ENCODE measurements at regions not wholly inside any gene's neighbourhood (a gene's known extent, or its start where the extent isn't known, plus 50 kb on each side); places are given as distances from the start of the nearest gene placed in this dataset.
A peak's percentile ranks its signal among the peaks of the same experiment; 100 is the strongest.

DNA sequence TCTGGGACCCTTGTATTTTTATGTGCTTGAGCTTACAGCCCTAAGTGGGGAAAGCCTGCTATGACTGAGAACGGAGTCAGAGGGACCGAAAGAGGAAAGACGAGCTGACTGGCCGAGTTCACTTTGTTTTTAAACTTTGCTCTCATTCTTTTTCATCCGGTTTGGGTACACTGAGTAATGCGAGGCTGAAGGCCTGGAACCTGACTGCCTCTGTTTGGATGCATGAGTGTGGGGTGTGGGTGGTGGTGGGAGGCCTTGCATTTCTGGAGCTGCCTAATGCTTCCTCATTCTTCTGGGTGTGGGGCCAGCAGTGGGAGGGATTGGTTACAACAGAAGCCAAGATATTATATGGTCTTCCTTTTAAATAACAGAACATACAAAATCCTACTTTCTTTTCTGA lies 155.5 kb downstream of the BUB3 start:
- no peak for TF ChIP-seq CTCF (IDR thresholded peaks at IDR 0.05; ENCODE audit: insufficient read depth, low read depth, low read length)
- peak; percentile 1 for DNase-seq (ENCODE audit: low read depth)
- H3K4me3 ChIP-seq (ENCODE audit: low read depth, low read length), result no peak overlapping the region

DNA sequence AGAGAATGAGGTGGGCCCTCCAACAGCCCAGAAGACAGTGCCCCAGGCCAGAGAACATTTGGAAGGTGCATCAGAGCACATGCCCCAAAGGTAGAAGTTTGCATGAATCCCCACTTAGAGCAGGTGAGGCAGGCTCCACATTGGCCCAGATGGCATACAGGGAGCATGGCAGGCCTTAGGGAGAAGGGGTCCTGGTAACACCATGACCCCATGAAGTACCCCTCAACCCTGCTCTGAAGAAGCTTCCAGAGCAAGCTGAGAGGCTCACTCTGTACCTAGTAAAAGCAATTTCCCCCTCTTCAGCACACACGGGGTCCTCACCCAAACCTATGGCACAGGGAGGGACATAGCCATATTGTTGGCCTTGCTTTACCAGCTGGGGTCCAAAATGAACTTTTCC lies 162.6 kb downstream of the BUB3 start:
- no peak for DNase-seq (ENCODE audit: low read depth)
- no peak for TF ChIP-seq CTCF (IDR thresholded peaks at IDR 0.05; ENCODE audit: insufficient read depth, low read depth, low read length)
- H3K4me3 ChIP-seq (ENCODE audit: low read depth, low read length), result no peak overlapping the region

DNA sequence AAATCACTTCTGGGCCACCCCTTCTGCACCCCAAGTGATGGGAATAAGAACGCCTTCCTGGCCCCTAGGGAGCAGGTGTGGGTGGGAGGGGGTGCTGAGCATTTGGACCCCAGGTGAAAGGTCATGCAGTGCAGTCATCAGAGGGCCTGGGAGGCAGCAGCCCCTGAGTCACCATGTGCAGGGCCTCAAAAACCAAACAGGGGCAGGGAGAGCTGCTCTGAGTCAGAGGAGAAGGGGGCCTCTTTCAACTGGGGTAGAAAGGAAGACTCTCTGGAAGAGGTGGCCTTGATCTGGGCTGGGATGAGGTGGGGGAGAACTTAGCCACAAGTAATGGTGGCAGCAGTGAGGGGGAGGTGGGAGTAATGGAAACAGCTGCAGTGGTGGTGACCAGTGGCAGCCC lies 164.3 kb downstream of the BUB3 start:
- no peak for TF ChIP-seq CTCF (IDR thresholded peaks at IDR 0.05; ENCODE audit: insufficient read depth, low read depth, low read length)
- DNase-seq (ENCODE audit: low read depth), result no peak
- no peak overlapping the region for H3K4me3 ChIP-seq (ENCODE audit: low read depth, low read length)

- DNase-seq (ENCODE audit: low read depth), result no peak
- H3K4me3 ChIP-seq (ENCODE audit: low read depth, low read length), result no peak overlapping the region
- no peak for TF ChIP-seq CTCF (IDR thresholded peaks at IDR 0.05; ENCODE audit: insufficient read depth, low read depth, low read length)
Observed at GRCh38 chr10:123320091-123320490, 165.9 kb downstream of the BUB3 start.

DNA sequence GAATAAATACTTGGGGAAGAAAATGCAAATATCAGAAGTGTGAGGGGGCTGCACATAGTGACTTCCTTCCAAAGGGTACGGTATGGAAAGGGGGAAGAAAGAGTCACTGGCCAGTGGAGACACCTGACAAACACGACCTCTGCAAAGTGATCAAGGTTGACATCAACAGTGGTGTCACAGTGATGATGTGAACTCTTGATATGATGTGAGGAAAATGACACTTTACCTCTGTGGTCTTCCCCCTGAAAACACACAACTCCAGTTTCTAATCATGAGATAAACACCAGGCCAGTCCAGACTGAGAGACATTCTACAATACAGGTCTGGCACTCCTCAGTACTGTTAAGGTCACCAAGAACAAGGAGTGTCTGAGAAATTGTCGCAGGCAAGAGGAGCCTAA lies 169.7 kb downstream of the BUB3 start:
- TF ChIP-seq CTCF (IDR thresholded peaks at IDR 0.05; ENCODE audit: insufficient read depth, low read depth, low read length), result no peak
- no peak overlapping the region for H3K4me3 ChIP-seq (ENCODE audit: low read depth, low read length)
- no peak for DNase-seq (ENCODE audit: low read depth)

GRCh38 chr10:123325663-123326190 lies 171.5 kb downstream of the BUB3 start:
- no peak for DNase-seq (ENCODE audit: low read depth)
- TF ChIP-seq CTCF (IDR thresholded peaks at IDR 0.05; ENCODE audit: insufficient read depth, low read depth, low read length), result no peak
- no peak overlapping the region for H3K4me3 ChIP-seq (ENCODE audit: low read depth, low read length)

DNA sequence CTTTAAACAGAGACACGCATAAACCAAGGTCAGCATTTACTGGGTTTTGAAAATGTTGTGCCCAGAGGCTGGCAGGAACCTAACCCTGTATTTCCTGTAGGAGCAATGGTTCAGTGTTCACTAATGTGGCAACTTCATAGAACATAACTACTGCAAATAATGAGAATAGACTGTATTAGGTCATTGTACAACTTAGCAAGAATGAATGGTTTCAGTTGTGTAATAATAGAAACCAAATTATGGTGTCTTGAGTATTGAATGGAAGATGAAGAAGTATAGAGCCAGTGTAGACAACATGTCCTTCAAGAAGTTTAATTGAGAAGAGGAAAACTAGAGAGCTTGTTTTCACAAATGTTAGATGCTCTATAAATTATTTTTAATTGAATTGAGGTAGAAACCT lies 172.5 kb downstream of the BUB3 start:
- no peak for TF ChIP-seq CTCF (IDR thresholded peaks at IDR 0.05; ENCODE audit: insufficient read depth, low read depth, low read length)
- no peak overlapping the region for H3K4me3 ChIP-seq (ENCODE audit: low read depth, low read length)
- DNase-seq (ENCODE audit: low read depth), result no peak

Data from fibroblast of villous mesenchyme (primary cell).